ENCODE measurements at regions not wholly inside any gene's neighbourhood (a gene's known extent, or its start where the extent isn't known, plus 50 kb on each side); places are given as distances from the start of the nearest gene placed in this dataset.

DNA sequence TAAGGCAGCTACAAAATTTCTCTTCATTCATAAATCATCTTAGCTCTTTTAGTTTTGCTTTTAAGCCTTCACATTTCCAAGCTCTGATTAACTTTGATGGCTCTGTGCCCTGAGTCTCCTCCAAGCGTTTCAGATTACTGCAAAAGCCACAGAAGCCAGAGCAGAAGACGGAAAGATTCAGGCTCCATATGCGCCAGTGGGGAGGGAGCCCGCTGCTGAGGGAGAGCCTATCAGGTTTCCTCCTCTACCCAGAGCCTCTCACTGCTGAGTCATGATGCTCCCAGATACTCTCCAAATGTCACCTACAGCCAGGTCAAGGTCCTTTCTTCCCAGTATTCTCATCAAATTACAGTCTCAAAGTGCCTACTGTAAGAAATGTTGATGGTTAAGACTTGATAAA lies 193.6 kb downstream of the RAP2A start:
- Histone ChIP-seq H3K4me2 (ENCODE audit: unreplicated experiment) (peak overlapping the region; percentile 37), H3F3A (ENCODE audit: insufficient read depth) (peaks cover 5% of the 10 kb centered on the region; the same call in 1 of the 2 replicates), H3K4me1 (ENCODE audit: insufficient read depth) (0 out of 2 replicates have a peak, but pooled peaks cover 3% of the 10 kb centered on the region), H2AFZ (no peak overlapping the region), H3K9me3 (ENCODE audit: low read depth) (no peaks in the 10 kb centered on the region), H3K27me3 (replicated peaks; ENCODE audit: insufficient read depth) (no peaks in the 10 kb centered on the region), H3K9ac (no peak overlapping the region), H3K79me2 (ENCODE audit: insufficient read depth) (no peaks in the 10 kb centered on the region), H3K9me2 (ENCODE audit: insufficient read depth) (no peaks in the 10 kb centered on the region), H3K27ac (no peak overlapping the region), H4K20me1 (ENCODE audit: insufficient read depth) (no peaks in the 10 kb centered on the region), H3K4me3 (no peak overlapping the region), H3K36me3 (ENCODE audit: low read depth) (no peaks in the 10 kb centered on the region)
- DNase-seq: peak; percentile 80
- TF ChIP-seq EZH2phosphoT487 (IDR thresholded peaks at IDR 0.05; ENCODE audit: insufficient read depth, low read depth): no peak
- no peak for TF ChIP-seq EZH2 (IDR thresholded peaks at IDR 0.05; ENCODE audit: insufficient read depth, poor library complexity, severe bottlenecking)
- in situ Hi-C loops (cut with MboI): no loop called here
- WGBS, 2 experiments (ENCODE audit: low coverage in 1 of 2, low lambda C conversion rate in 2 of 2, missing lambda C conversion rate in 2 of 2): 0 to 2% methylated on average over 4 of the region's 4 CpGs

DNA sequence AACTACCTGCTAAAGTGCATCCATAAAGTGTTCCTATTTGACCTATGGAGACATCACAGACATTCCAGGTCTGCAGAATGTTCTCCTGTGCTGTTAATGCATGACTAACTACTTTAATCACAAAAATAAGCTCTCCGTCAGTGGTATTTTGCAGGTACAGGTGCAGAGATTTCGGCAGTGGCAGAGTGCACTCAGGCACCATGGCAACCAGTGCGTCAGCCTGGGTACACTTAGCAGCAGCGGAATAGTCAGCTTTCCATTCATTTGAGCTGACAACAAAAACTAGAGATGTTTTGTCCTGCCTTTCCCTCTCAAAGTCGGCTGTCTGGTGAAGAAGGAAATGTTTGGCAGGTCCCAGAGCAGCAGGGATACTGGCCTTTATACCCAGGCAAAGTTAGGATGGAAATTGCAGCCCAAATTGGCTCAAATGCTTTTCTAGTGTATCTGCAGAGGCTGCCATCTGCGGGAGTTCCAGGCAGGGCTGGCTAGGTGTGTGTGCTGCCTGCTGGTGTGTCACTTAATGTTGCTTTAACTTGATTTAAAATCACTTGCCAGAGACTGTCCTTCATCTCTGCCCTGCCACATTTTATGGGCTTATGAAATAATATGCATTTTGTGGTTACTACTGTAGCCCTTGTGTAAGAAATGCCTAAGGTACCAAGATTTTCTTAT lies 195.8 kb downstream of the RAP2A start:
- Histone ChIP-seq H3K4me1 (ENCODE audit: insufficient read depth) (0 out of 2 replicates have a peak, but pooled peaks cover 3% of the 10 kb centered on the region), H3K9ac (no peak overlapping the region), H3F3A (ENCODE audit: insufficient read depth) (peaks cover 5% of the 10 kb centered on the region; the same call in 1 of the 2 replicates), H3K9me2 (ENCODE audit: insufficient read depth) (no peaks in the 10 kb centered on the region), H3K4me2 (ENCODE audit: unreplicated experiment) (no peak overlapping the region), H3K9me3 (ENCODE audit: low read depth) (no peaks in the 10 kb centered on the region), H3K36me3 (ENCODE audit: low read depth) (no peaks in the 10 kb centered on the region), H3K79me2 (ENCODE audit: insufficient read depth) (no peaks in the 10 kb centered on the region), H4K20me1 (ENCODE audit: insufficient read depth) (no peaks in the 10 kb centered on the region), H3K27me3 (replicated peaks; ENCODE audit: insufficient read depth) (no peaks in the 10 kb centered on the region), H3K27ac (no peak overlapping the region), H2AFZ (no peak overlapping the region), H3K4me3 (no peak overlapping the region)
- 38 to 48% methylated on average over 6 of the region's 6 CpGs for WGBS, 2 experiments (ENCODE audit: low coverage in 1 of 2, low lambda C conversion rate in 2 of 2, missing lambda C conversion rate in 2 of 2)
- DNase-seq: no peak
- in situ Hi-C loops (cut with MboI): no loop called here
- no peak for TF ChIP-seq EZH2 (IDR thresholded peaks at IDR 0.05; ENCODE audit: insufficient read depth, poor library complexity, severe bottlenecking)
- no peak for TF ChIP-seq EZH2phosphoT487 (IDR thresholded peaks at IDR 0.05; ENCODE audit: insufficient read depth, low read depth)

DNA sequence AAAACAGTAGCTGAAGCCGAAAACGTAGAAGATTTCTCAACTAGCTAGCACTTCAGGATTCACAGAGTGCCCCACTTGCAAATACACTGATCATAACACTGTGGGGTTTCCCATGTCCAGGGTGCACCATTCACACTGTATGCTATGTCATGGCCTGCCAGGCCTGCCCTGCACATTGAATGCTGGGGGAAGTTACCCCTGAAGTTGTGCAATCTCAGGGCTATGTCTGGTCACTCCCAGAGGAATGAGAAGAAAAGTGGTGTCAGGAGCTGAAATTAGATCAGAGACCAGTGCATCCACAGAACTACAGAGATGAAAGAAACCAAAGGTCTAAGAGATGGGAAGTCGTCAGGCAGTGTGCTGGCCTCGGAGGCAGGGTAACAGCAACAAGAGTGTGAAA lies 196.8 kb downstream of the RAP2A start:
- Histone ChIP-seq H3K36me3 (ENCODE audit: low read depth) (no peaks in the 10 kb centered on the region), H3K9me2 (ENCODE audit: insufficient read depth) (no peaks in the 10 kb centered on the region), H4K20me1 (ENCODE audit: insufficient read depth) (no peaks in the 10 kb centered on the region), H3K4me2 (ENCODE audit: unreplicated experiment) (no peak overlapping the region), H2AFZ (no peak overlapping the region), H3K4me1 (ENCODE audit: insufficient read depth) (0 out of 2 replicates have a peak, but pooled peaks cover 3% of the 10 kb centered on the region), H3K79me2 (ENCODE audit: insufficient read depth) (no peaks in the 10 kb centered on the region), H3K4me3 (no peak overlapping the region), H3K9me3 (ENCODE audit: low read depth) (no peaks in the 10 kb centered on the region), H3F3A (ENCODE audit: insufficient read depth) (peaks cover 5% of the 10 kb centered on the region; the same call in 1 of the 2 replicates), H3K27ac (no peak overlapping the region), H3K27me3 (replicated peaks; ENCODE audit: insufficient read depth) (no peaks in the 10 kb centered on the region), H3K9ac (no peak overlapping the region)
- in situ Hi-C loops (cut with MboI): no loop called here
- DNase-seq: no peak
- no peak for TF ChIP-seq EZH2phosphoT487 (IDR thresholded peaks at IDR 0.05; ENCODE audit: insufficient read depth, low read depth)
- 24 to 45% methylated on average over 4 of the region's 4 CpGs for WGBS, 2 experiments (ENCODE audit: low coverage in 1 of 2, low lambda C conversion rate in 2 of 2, missing lambda C conversion rate in 2 of 2)

DNA sequence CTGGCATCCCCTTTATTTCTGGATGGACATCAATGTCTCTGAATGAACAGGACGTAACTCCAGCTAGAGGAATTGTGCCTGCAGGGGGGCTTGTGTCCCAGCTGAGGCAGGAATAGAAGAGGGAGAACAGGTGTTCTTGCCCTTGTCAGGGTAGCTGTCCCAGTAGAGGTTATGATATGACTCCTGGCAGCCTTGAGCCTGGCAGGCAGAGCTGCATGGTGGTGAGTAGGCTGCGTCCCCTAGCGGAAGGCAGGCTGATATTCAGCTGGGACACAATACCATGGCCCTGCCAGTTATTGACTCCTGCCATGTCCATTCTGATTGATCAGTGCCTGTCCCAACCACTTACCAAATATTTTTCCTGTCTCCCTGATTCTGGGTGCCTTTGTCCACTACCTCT lies 197.2 kb downstream of the RAP2A start:
- Histone ChIP-seq H3K9ac (no peak overlapping the region), H3K4me3 (no peak overlapping the region), H3F3A (ENCODE audit: insufficient read depth) (peaks cover 5% of the 10 kb centered on the region; the same call in 1 of the 2 replicates), H3K36me3 (ENCODE audit: low read depth) (no peaks in the 10 kb centered on the region), H3K27ac (no peak overlapping the region), H3K9me2 (ENCODE audit: insufficient read depth) (no peaks in the 10 kb centered on the region), H4K20me1 (ENCODE audit: insufficient read depth) (no peaks in the 10 kb centered on the region), H3K27me3 (replicated peaks; ENCODE audit: insufficient read depth) (no peaks in the 10 kb centered on the region), H3K4me1 (ENCODE audit: insufficient read depth) (0 out of 2 replicates have a peak, but pooled peaks cover 3% of the 10 kb centered on the region), H3K9me3 (ENCODE audit: low read depth) (no peaks in the 10 kb centered on the region), H3K79me2 (ENCODE audit: insufficient read depth) (no peaks in the 10 kb centered on the region), H3K4me2 (ENCODE audit: unreplicated experiment) (no peak overlapping the region), H2AFZ (no peak overlapping the region)
- WGBS, 2 experiments (ENCODE audit: low coverage in 1 of 2, low lambda C conversion rate in 2 of 2, missing lambda C conversion rate in 2 of 2): 31 to 35% methylated on average over 3 of the region's 3 CpGs
- TF ChIP-seq EZH2 (IDR thresholded peaks at IDR 0.05; ENCODE audit: insufficient read depth, poor library complexity, severe bottlenecking): no peak
- TF ChIP-seq EZH2phosphoT487 (IDR thresholded peaks at IDR 0.05; ENCODE audit: insufficient read depth, low read depth): no peak
- DNase-seq: no peak
- in situ Hi-C loops (cut with MboI): no loop called here

DNA sequence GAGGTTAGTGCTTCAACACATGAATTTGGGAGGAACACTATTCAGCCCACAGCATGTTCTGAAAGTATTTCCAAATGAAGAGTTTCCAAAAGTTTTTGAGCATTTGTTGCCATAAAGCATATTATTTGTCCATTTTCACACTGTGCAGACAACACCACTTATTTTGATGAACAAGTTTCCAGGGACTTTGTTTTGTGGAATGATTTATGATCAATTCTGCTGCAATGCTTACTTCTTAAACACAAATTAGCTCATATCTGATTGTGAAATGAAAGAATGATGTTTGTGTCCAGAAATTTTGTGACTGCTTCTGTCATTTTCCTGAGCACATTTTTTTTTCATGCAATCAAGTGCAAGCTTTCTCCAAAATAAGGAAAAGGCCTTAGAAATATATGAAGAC lies 205.3 kb downstream of the RAP2A start:
- DNase-seq: no peak

More for the DNA sequence above, 205.3 kb downstream of the RAP2A start:
- Histone ChIP-seq H3K27me3 (replicated peaks; ENCODE audit: insufficient read depth) (no peaks in the 10 kb centered on the region), H3K9me2 (ENCODE audit: insufficient read depth) (no peaks in the 10 kb centered on the region), H3K79me2 (ENCODE audit: insufficient read depth) (no peaks in the 10 kb centered on the region), H3K36me3 (ENCODE audit: low read depth) (no peaks in the 10 kb centered on the region), H3K4me3 (no peak overlapping the region), H3K4me1 (ENCODE audit: insufficient read depth) (no peaks in the 10 kb centered on the region), H3K27ac (no peak overlapping the region), H3K9me3 (ENCODE audit: low read depth) (no peaks in the 10 kb centered on the region), H4K20me1 (ENCODE audit: insufficient read depth) (no peaks in the 10 kb centered on the region), H3F3A (ENCODE audit: insufficient read depth) (no peaks in the 10 kb centered on the region), H3K9ac (no peak overlapping the region), H2AFZ (no peak overlapping the region), H3K4me2 (ENCODE audit: unreplicated experiment) (no peak overlapping the region)
- no peak for TF ChIP-seq EZH2 (IDR thresholded peaks at IDR 0.05; ENCODE audit: insufficient read depth, poor library complexity, severe bottlenecking)
- TF ChIP-seq EZH2phosphoT487 (IDR thresholded peaks at IDR 0.05; ENCODE audit: insufficient read depth, low read depth): no peak
- in situ Hi-C loops (cut with MboI): no loop called here
